ENCODE measurements at regions not wholly inside any gene's neighbourhood (a gene's known extent, or its start where the extent isn't known, plus 50 kb on each side); places are given as distances from the start of the nearest gene placed in this dataset.

DNA sequence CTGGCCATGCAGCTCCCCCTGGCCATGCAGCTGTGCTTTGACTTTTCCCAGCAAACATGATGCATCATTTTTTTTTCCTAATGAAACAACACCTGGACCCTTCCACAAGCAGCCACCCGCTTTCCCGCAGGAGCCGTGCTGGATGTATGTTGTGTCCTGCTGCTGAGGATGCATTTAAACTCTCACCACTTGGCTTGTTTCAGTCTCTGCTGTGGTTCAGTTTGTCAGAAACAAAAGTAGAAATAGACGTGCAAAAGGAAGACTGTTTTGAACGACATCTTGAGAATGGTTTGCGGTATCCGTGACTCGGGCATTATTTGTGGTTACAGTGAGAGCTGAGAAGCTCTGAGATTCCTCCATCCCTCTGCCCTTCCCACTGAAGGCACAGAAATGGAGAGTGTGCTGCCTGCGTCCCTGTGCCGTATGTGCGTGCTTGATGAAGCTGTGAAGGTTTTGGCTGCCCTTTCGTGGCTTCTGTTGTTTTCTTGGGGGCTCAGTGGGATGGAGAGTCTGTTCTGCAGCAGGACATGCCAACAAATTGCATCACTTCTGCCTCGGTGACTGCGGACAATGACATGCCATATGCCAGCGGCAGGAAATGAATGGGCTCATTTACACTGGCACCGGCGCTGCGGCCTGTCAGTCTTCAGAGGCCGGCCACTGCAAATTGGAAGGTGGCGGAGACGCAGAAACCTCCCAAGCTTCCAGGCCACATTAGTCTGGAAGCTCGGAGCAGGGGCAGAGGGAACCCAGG is 417.7 kb upstream of the SALL3 start:
- TF ChIP-seq POLR2A (IDR thresholded peaks at IDR 0.05), result no peak
- TF ChIP-seq, protein P1, sequence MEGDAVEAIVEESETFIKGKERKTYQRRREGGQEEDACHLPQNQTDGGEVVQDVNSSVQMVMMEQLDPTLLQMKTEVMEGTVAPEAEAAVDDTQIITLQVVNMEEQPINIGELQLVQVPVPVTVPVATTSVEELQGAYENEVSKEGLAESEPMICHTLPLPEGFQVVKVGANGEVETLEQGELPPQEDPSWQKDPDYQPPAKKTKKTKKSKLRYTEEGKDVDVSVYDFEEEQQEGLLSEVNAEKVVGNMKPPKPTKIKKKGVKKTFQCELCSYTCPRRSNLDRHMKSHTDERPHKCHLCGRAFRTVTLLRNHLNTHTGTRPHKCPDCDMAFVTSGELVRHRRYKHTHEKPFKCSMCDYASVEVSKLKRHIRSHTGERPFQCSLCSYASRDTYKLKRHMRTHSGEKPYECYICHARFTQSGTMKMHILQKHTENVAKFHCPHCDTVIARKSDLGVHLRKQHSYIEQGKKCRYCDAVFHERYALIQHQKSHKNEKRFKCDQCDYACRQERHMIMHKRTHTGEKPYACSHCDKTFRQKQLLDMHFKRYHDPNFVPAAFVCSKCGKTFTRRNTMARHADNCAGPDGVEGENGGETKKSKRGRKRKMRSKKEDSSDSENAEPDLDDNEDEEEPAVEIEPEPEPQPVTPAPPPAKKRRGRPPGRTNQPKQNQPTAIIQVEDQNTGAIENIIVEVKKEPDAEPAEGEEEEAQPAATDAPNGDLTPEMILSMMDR (IDR thresholded peaks at IDR 0.05), result no peak
- H3K36me3 ChIP-seq (ENCODE audit: low read depth, missing control alignments), result no peaks in the 10 kb centered on the region
- WGBS, 2 donors, result 80 to 85% methylated on average over 22 of the region's 22 CpGs
- H3K27ac ChIP-seq, result no peak overlapping the region
- no peak overlapping the region for H3K4me3 ChIP-seq
- H3K27me3 ChIP-seq, result no peaks in the 10 kb centered on the region
- intact Hi-C loops (cut with DNase I; ENCODE audit: low total_unique reads), result no loop called here
- H3K9me3 ChIP-seq, result no peaks in the 10 kb centered on the region
- H3K4me1 ChIP-seq, result no peaks in the 10 kb centered on the region
- DNase-seq, result no peak

DNA sequence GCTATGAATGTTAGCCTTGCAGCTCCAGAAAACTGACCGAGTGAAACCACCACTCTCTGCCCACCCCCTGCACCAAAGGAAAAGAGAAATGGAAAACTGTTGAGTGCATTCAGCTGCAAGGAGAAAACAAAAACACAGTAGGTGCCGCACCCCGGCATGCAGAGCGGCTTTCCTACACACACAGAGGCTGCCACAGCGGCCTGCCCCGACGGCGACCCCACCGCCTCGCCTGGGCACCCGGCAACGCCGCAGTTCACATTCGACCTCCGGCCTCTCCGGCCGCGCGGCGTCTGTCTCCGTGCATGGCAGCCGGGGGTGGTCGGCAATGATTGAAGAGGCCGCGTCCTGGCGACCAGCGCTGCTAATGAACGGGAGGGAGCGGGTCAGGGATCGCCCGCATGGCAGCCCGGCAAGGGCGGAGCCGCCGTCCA is 417.1 kb upstream of the SALL3 start:
- intact Hi-C loops (cut with DNase I; ENCODE audit: low total_unique reads), result no loop called here
- Histone ChIP-seq H3K36me3 (ENCODE audit: low read depth, missing control alignments) (no peaks in the 10 kb centered on the region), H3K9me3 (no peaks in the 10 kb centered on the region), H3K4me1 (no peaks in the 10 kb centered on the region), H3K4me3 (peak overlapping the region in 1 of 2 donors; percentile 7), H3K27me3 (no peaks in the 10 kb centered on the region), H3K27ac (no peak overlapping the region)
- no peak for DNase-seq
- WGBS, 2 donors, result 65 to 71% methylated on average over 24 to 29 of the region's 35 CpGs
- TF ChIP-seq POLR2A (IDR thresholded peaks at IDR 0.05), result no peak
- TF ChIP-seq, protein P1 (IDR thresholded peaks at IDR 0.05), result no peak

DNA sequence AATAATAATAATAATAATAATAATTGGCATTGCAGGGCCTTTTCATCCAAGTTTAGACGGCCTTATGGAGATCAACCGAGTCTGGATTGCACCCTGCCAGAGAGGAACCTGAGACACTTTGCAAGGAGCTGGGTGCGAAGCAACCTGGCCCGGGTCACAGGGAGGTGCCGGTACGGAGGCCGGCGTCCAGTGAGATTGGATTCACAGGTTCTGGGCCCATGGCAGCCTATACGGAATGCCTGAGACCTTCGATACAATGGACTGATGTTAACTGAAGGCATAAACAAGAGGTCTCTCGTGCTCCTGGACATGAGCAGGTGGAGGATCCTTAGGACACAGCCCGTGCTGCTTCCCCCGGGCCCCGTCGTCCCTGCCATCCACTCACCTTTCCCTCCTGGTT is 416.5 kb upstream of the SALL3 start:
- no peaks in the 10 kb centered on the region for H3K4me1 ChIP-seq
- no peaks in the 10 kb centered on the region for H3K36me3 ChIP-seq (ENCODE audit: low read depth, missing control alignments)
- 47 to 88% methylated on average over 15 of the region's 15 CpGs for WGBS, 2 donors
- DNase-seq, result no peak
- no peaks in the 10 kb centered on the region for H3K27me3 ChIP-seq
- no peak overlapping the region for H3K27ac ChIP-seq
- no peak for TF ChIP-seq POLR2A (IDR thresholded peaks at IDR 0.05)
- no peak overlapping the region for H3K4me3 ChIP-seq
- intact Hi-C loops (cut with DNase I; ENCODE audit: low total_unique reads), result no loop called here
- no peaks in the 10 kb centered on the region for H3K9me3 ChIP-seq

DNA sequence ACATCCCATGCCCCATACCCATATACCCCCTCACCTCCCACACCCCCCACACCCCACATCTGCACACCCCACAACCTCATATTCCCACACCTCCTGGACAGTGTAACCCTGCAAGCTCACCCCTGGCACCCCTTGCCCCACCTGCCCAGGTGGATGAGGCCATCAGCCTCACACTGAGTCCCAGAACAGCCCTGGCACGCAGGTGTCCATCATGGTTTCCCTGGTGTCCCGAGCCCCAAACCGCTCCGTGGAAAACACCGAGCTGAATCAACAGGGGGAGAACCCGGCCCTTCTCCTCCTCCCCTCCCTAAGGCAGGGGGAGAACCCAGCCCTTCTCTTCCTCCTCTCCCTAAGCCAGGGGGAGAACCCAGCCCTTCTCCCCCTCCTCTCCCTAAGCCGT is 415.6 kb upstream of the SALL3 start:
- intact Hi-C loops (cut with DNase I; ENCODE audit: low total_unique reads), result no loop called here
- WGBS, 2 donors, result 73 to 74% methylated on average over 5 to 7 of the region's 7 CpGs

DNA sequence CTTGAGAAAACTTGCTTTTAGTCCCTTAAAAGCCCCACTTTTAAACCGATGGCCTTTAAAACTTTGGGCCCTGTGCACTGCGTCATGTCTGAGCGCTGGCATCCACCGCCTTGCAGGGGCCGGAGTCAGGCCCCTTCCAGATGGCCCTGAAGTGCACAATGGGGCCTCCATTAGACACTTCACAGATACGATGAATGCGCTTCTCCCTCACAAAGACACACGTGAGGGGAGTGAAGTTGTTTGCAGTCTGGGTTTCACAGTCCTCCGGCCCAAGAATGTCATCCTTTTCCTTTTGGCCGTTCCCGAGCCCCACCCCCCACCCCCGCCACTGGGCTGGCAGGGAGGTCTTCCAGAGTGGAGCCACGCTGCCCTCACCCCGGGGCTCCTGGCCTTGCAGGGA is 415.1 kb upstream of the SALL3 start:
- no peaks in the 10 kb centered on the region for H3K27me3 ChIP-seq
- no peaks in the 10 kb centered on the region for H3K36me3 ChIP-seq (ENCODE audit: low read depth, missing control alignments)
- DNase-seq, result no peak
- no peak overlapping the region for H3K4me3 ChIP-seq
- WGBS, 2 donors, result 77 to 92% methylated on average over 8 to 14 of the region's 14 CpGs
- H3K27ac ChIP-seq, result no peak overlapping the region
- intact Hi-C loops (cut with DNase I; ENCODE audit: low total_unique reads), result no loop called here
- no peaks in the 10 kb centered on the region for H3K4me1 ChIP-seq
- TF ChIP-seq POLR2A (IDR thresholded peaks at IDR 0.05), result no peak
- TF ChIP-seq, protein P1 (IDR thresholded peaks at IDR 0.05), result no peak
- no peaks in the 10 kb centered on the region for H3K9me3 ChIP-seq

More for the DNA sequence above, 415.6 kb upstream of the SALL3 start:
- no peak for DNase-seq
- H3K36me3 ChIP-seq (ENCODE audit: low read depth, missing control alignments), result no peaks in the 10 kb centered on the region
- no peak for TF ChIP-seq POLR2A (IDR thresholded peaks at IDR 0.05)
- TF ChIP-seq, protein P1 (IDR thresholded peaks at IDR 0.05), result no peak
- H3K9me3 ChIP-seq, result no peaks in the 10 kb centered on the region
- no peak overlapping the region for H3K4me3 ChIP-seq
- no peak overlapping the region for H3K27ac ChIP-seq
- H3K4me1 ChIP-seq, result no peaks in the 10 kb centered on the region
- H3K27me3 ChIP-seq, result no peaks in the 10 kb centered on the region
